ENCODE measurements at regions not wholly inside any gene's neighbourhood (a gene's known extent, or its start where the extent isn't known, plus 50 kb on each side); places are given as distances from the start of the nearest gene placed in this dataset.

DNA sequence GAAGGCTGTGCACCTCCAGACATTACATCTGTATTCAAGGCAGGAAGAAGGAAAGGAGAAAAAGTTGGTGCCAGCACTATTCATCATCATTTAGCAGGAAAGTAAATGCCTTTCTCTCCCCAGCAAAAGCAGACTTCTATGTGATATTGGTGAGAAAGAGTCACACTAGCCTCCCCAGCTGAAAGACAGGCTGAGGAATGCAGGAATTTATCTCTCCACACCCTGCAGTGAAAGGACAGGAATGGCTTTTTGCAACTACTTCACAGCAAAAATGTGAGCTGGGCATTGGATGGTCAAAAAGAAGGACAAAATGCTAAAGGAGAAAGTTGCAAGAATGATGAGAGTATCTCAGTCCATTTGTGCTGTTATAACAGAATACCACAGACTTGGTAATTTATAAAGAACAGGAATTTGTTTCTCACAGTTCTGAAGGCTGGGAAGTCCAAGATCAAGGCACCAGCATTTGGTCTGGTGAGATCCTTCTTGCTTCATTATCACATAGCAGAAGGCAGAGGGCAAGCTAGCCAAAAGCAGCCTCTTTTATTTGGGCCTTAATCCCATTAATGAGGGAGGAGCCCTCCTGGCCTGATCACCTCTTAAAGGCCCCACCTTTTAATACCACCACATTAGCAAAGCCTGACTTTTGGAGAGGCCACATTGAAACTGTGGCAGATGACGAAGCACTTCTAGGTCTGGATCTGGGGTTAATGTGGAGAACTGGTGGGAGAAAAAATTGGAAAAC, 388.1 kb upstream of the SLC14A2 start:
- no peak for TF ChIP-seq CTCF (IDR thresholded peaks at IDR 0.05)
- no peak for TF ChIP-seq ZFX (IDR thresholded peaks at IDR 0.05; ENCODE audit: borderline replicate concordance)
- no peak overlapping the region for H3K27ac ChIP-seq

GRCh38 chr18:45228796-45229388, 386.4 kb upstream of the SLC14A2 start:
- no peak for TF ChIP-seq ZFX (IDR thresholded peaks at IDR 0.05; ENCODE audit: borderline replicate concordance)
- no peak for TF ChIP-seq CTCF (IDR thresholded peaks at IDR 0.05)

GRCh38 chr18:45231617-45232016, 383.7 kb upstream of the SLC14A2 start:
- no peak overlapping the region for H3K27ac ChIP-seq
- TF ChIP-seq CTCF (IDR thresholded peaks at IDR 0.05) (no peak), ZFX (IDR thresholded peaks at IDR 0.05; ENCODE audit: borderline replicate concordance) (no peak)

More at GRCh38 chr18:45228796-45229388, 386.4 kb upstream of the SLC14A2 start:
- H3K27ac ChIP-seq, result no peak overlapping the region

- H3K27ac ChIP-seq, result no peak overlapping the region
- TF ChIP-seq ZFX (IDR thresholded peaks at IDR 0.05; ENCODE audit: borderline replicate concordance), result no peak
- TF ChIP-seq CTCF (IDR thresholded peaks at IDR 0.05), result no peak
Measured at GRCh38 chr18:45232061-45232460, 383.2 kb upstream of the SLC14A2 start.

- TF ChIP-seq ZFX (IDR thresholded peaks at IDR 0.05; ENCODE audit: borderline replicate concordance) (no peak), CTCF (IDR thresholded peaks at IDR 0.05) (no peak)
- no peak overlapping the region for H3K27ac ChIP-seq
Measured at GRCh38 chr18:45236676-45237075, 378.6 kb upstream of the SLC14A2 start.

- H3K27ac ChIP-seq, result no peak overlapping the region
- TF ChIP-seq CTCF (IDR thresholded peaks at IDR 0.05) (no peak), ZFX (IDR thresholded peaks at IDR 0.05; ENCODE audit: borderline replicate concordance) (no peak)
Measured at GRCh38 chr18:45237343-45238098, 377.8 kb upstream of the SLC14A2 start.

- TF ChIP-seq ZFX (IDR thresholded peaks at IDR 0.05; ENCODE audit: borderline replicate concordance) (no peak), CTCF (IDR thresholded peaks at IDR 0.05) (no peak)
- H3K27ac ChIP-seq, result no peak overlapping the region
Measured at GRCh38 chr18:45241271-45241670, 374.0 kb upstream of the SLC14A2 start.

Data from 22Rv1 (cell line).